ENCODE measurements at regions not wholly inside any gene's neighbourhood (a gene's known extent, or its start where the extent isn't known, plus 50 kb on each side); places are given as distances from the start of the nearest gene placed in this dataset.

GRCh38 chr22:47476231-47476630, 713.8 kb downstream of the TBC1D22A start:
- TF ChIP-seq CTCF (IDR thresholded peaks at IDR 0.05; ENCODE audit: low read depth, low read length, missing control alignments): no peak
- in situ Hi-C loops (cut with HindIII; ENCODE audit: low sequenced_read_pairs): no loop called here
- no peak overlapping the region for H3K4me3 ChIP-seq (ENCODE audit: low read depth, low read length)
- no peak for DNase-seq (ENCODE audit: low read depth)

- H3K4me3 ChIP-seq (ENCODE audit: low read depth, low read length): no peak overlapping the region
- in situ Hi-C loops (cut with HindIII; ENCODE audit: low sequenced_read_pairs): no loop called here
- TF ChIP-seq CTCF (IDR thresholded peaks at IDR 0.05; ENCODE audit: low read depth, low read length, missing control alignments): no peak
- DNase-seq (ENCODE audit: low read depth): no peak
Measured at GRCh38 chr22:47474895-47475294, 712.4 kb downstream of the TBC1D22A start.

GRCh38 chr22:47474464-47474863, 712.0 kb downstream of the TBC1D22A start:
- in situ Hi-C loops (cut with HindIII; ENCODE audit: low sequenced_read_pairs): no loop called here
- no peak overlapping the region for H3K4me3 ChIP-seq (ENCODE audit: low read depth, low read length)
- TF ChIP-seq CTCF (IDR thresholded peaks at IDR 0.05; ENCODE audit: low read depth, low read length, missing control alignments): no peak
- DNase-seq (ENCODE audit: low read depth): no peak

- in situ Hi-C loops (cut with HindIII; ENCODE audit: low sequenced_read_pairs): no loop called here
- H3K4me3 ChIP-seq (ENCODE audit: low read depth, low read length): no peak overlapping the region
- TF ChIP-seq CTCF (IDR thresholded peaks at IDR 0.05; ENCODE audit: low read depth, low read length, missing control alignments): no peak
- DNase-seq (ENCODE audit: low read depth): no peak
Measured at GRCh38 chr22:47472636-47473035, 710.2 kb downstream of the TBC1D22A start.

GRCh38 chr22:47471406-47471805, 709.0 kb downstream of the TBC1D22A start:
- TF ChIP-seq CTCF (IDR thresholded peaks at IDR 0.05; ENCODE audit: low read depth, low read length, missing control alignments): no peak
- in situ Hi-C loops (cut with HindIII; ENCODE audit: low sequenced_read_pairs): no loop called here
- no peak for DNase-seq (ENCODE audit: low read depth)
- H3K4me3 ChIP-seq (ENCODE audit: low read depth, low read length): no peak overlapping the region

GRCh38 chr22:47465809-47466208, 703.4 kb downstream of the TBC1D22A start:
- no peak overlapping the region for H3K4me3 ChIP-seq (ENCODE audit: low read depth, low read length)
- no peak for DNase-seq (ENCODE audit: low read depth)
- TF ChIP-seq CTCF (IDR thresholded peaks at IDR 0.05; ENCODE audit: low read depth, low read length, missing control alignments): no peak
- in situ Hi-C loops (cut with HindIII; ENCODE audit: low sequenced_read_pairs): no loop called here

- H3K4me3 ChIP-seq (ENCODE audit: low read depth, low read length): no peak overlapping the region
- in situ Hi-C loops (cut with HindIII; ENCODE audit: low sequenced_read_pairs): no loop called here
- TF ChIP-seq CTCF (IDR thresholded peaks at IDR 0.05; ENCODE audit: low read depth, low read length, missing control alignments): no peak
- DNase-seq (ENCODE audit: low read depth): no peak
Measured at GRCh38 chr22:47465222-47465621, 702.8 kb downstream of the TBC1D22A start.
